ENCODE measurements at regions not wholly inside any gene's neighbourhood (a gene's known extent, or its start where the extent isn't known, plus 50 kb on each side); places are given as distances from the start of the nearest gene placed in this dataset.
"Not testable (repeated sequence)": the region's sequence is repeated elsewhere in the genome, so short reads cannot be mapped to it uniquely, and the experiment has no call there.

DNA sequence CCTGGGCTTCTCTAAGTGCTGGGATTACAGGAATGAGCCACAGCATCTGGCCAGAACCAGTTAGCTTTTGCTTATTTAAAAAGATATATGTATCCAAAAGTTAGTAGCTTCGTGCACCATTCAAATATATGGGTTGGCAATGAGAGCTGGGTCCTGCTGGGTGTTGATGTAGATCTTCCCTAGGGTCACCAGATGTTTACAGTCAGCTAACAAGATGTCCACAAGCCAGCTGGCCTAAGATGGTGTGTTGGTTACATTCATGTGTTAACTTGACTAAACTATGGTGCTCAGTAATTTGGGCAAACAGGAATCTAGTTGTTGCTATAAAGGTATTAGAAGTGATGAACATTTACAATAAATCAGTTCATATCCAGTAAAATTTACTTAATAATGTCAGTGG, 948.6 kb upstream of the EDIL3 start:
- Histone ChIP-seq H3K9me3 (ENCODE audit: control insufficient read depth, insufficient read depth, low read length) (no peaks in the 10 kb centered on the region), H3K27me3 (ENCODE audit: control insufficient read depth, insufficient read depth, low read length) (no peaks in the 10 kb centered on the region), H3K36me3 (ENCODE audit: control insufficient read depth, insufficient read depth, low read length) (no peaks in the 10 kb centered on the region), H3K27ac (ENCODE audit: low read depth, low read length) (no peak overlapping the region), H3K4me3 (ENCODE audit: low read depth, low read length) (no peak overlapping the region), H3K4me1 (ENCODE audit: control insufficient read depth, insufficient read depth, low read length) (no peaks in the 10 kb centered on the region)
- DNase-seq (ENCODE audit: low read depth in 4 of 6, low spot score in 6 of 6), result no peak
- WGBS (ENCODE audit: insufficient coverage), result 100% methylated on average over 1 of the region's 1 CpG

DNA sequence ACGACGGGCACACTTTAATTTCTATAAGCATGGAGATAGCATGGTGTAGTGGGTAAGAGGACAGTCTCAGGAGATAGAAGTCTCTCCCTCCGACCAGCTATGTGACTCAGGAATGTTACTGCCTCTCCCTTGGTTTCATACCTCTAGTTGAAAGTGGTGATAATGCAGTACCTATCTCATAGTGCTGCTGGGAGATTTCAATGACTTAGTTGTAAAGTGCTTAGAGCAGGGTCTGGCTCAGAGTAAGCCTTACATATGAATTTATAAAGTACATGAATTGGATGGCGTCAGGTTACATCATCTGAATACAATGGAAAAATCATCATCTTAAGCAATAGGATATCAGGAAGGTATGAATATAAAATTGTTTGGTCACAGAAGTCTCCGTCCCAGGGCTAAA, 952.8 kb upstream of the EDIL3 start:
- no CpG with 5 or more reads among the region's 5 CpGs for WGBS (ENCODE audit: insufficient coverage)
- H3K4me3 ChIP-seq (ENCODE audit: low read depth, low read length), result no peak overlapping the region
- H3K27me3 ChIP-seq (ENCODE audit: control insufficient read depth, insufficient read depth, low read length), result no peaks in the 10 kb centered on the region
- H3K36me3 ChIP-seq (ENCODE audit: control insufficient read depth, insufficient read depth, low read length), result no peaks in the 10 kb centered on the region
- H3K27ac ChIP-seq (ENCODE audit: low read depth, low read length), result no peak overlapping the region
- H3K9me3 ChIP-seq (ENCODE audit: control insufficient read depth, insufficient read depth, low read length), result no peaks in the 10 kb centered on the region
- no peaks in the 10 kb centered on the region for H3K4me1 ChIP-seq (ENCODE audit: control insufficient read depth, insufficient read depth, low read length)
- no peak for DNase-seq (ENCODE audit: low read depth in 4 of 6, low spot score in 6 of 6)

DNA sequence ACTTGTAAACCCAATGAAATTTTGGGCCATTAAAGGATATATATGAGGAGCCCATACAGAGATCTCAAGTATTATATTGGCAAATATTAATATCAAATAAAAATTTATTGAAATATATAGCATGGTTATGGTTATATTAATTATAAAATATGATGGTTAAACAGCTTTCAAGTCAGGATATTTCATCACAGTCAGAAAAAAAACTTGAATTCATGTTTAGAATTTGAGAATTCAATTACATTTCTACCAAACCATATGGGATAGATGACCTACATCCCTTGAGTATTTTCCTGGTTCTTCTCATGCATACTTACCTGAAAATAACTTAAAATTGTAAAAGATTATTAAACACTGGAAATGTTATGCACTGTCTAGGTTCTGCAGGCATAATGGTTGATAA, 956.1 kb upstream of the EDIL3 start:
- Histone ChIP-seq H3K36me3 (ENCODE audit: control insufficient read depth, insufficient read depth, low read length) (no peaks in the 10 kb centered on the region), H3K9me3 (ENCODE audit: control insufficient read depth, insufficient read depth, low read length) (no peaks in the 10 kb centered on the region), H3K4me3 (ENCODE audit: low read depth, low read length) (no peak overlapping the region), H3K27ac (ENCODE audit: low read depth, low read length) (no peak overlapping the region), H3K27me3 (ENCODE audit: control insufficient read depth, insufficient read depth, low read length) (no peaks in the 10 kb centered on the region), H3K4me1 (ENCODE audit: control insufficient read depth, insufficient read depth, low read length) (no peaks in the 10 kb centered on the region)
- DNase-seq (ENCODE audit: low read depth in 4 of 6, low spot score in 6 of 6), result no peak

DNA sequence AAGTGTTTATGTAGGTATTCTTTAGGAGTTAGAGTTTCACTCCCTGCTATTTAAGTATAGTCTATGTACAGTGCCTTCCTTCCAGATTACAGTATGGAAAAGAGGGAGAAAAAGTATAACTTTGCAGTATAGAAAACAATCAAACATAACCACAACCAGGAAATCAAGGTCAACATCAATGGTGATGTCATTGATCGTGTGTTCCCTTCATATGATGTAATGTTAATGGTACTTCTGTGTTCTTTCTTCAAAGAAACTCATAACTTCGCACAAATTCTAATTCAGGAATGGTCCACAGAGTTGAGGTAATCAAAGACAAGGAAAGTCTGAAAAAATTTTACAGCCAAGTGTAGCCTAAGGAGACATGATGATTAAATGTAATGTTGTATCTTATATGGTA, 961.1 kb upstream of the EDIL3 start:
- DNase-seq (ENCODE audit: low read depth in 4 of 6, low spot score in 6 of 6), result no peak
- Histone ChIP-seq H3K4me3 (ENCODE audit: low read depth, low read length) (no peak overlapping the region), H3K4me1 (ENCODE audit: control insufficient read depth, insufficient read depth, low read length) (no peaks in the 10 kb centered on the region), H3K9me3 (ENCODE audit: control insufficient read depth, insufficient read depth, low read length) (no peaks in the 10 kb centered on the region), H3K36me3 (ENCODE audit: control insufficient read depth, insufficient read depth, low read length) (no peaks in the 10 kb centered on the region), H3K27ac (ENCODE audit: low read depth, low read length) (no peak overlapping the region), H3K27me3 (ENCODE audit: control insufficient read depth, insufficient read depth, low read length) (no peaks in the 10 kb centered on the region)
- no CpG with 5 or more reads among the region's 2 CpGs for WGBS (ENCODE audit: insufficient coverage)

DNA sequence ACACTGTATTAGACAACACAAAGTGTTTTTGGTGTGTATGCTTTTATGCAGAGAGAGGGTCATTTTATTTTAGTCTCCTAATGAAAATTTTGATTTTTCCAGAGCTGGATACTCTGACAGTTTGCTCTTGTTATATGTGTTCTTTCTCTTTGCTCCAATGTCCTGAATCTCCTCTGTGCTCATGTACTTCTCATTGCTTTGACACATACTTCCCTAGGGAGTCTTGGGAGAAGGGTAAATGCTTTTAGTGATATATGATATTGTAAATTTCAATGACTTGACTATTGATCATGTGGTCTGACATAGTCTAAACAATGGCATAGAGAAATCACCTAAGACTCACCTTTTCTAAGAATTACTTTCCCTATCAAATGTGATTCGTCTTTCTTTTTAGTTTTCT, 972.6 kb upstream of the EDIL3 start:
- WGBS (ENCODE audit: insufficient coverage), result no CpG with 5 or more reads among the region's 1 CpG
- Histone ChIP-seq H3K4me1 (ENCODE audit: control insufficient read depth, insufficient read depth, low read length) (no peaks in the 10 kb centered on the region), H3K27me3 (ENCODE audit: control insufficient read depth, insufficient read depth, low read length) (no peaks in the 10 kb centered on the region), H3K9me3 (ENCODE audit: control insufficient read depth, insufficient read depth, low read length) (no peaks in the 10 kb centered on the region), H3K4me3 (ENCODE audit: low read depth, low read length) (no peak overlapping the region), H3K27ac (ENCODE audit: low read depth, low read length) (no peak overlapping the region), H3K36me3 (ENCODE audit: control insufficient read depth, insufficient read depth, low read length) (no peaks in the 10 kb centered on the region)
- no peak for DNase-seq (ENCODE audit: low read depth in 4 of 6, low spot score in 6 of 6)

DNA sequence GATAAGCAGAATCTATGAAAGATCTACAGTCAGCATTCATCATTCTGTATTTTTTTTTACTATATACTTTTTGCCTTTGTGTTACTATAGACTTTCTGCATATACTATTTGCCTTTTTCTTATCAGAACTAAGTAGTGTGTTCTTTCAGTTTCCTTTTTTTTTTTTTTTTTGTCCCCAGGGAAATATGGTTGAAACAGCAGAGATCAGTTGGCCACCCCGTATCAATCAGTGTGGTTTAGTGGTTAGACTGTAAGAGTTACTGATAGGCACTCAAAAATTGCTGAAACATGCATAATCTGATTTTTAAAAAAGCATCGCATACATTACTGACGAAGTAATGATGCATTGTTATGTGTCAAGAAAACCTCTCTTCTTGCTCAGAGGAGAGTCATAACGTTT, 990.8 kb upstream of the EDIL3 start:
- no peak overlapping the region for H3K27ac ChIP-seq (ENCODE audit: low read depth, low read length)
- no CpG with 5 or more reads among the region's 4 CpGs for WGBS (ENCODE audit: insufficient coverage)
- H3K4me1 ChIP-seq (ENCODE audit: control insufficient read depth, insufficient read depth, low read length), result no peaks in the 10 kb centered on the region
- H3K36me3 ChIP-seq (ENCODE audit: control insufficient read depth, insufficient read depth, low read length), result no peaks in the 10 kb centered on the region
- DNase-seq (ENCODE audit: low read depth in 4 of 6, low spot score in 6 of 6), result no peak
- no peak overlapping the region for H3K4me3 ChIP-seq (ENCODE audit: low read depth, low read length)
- no peaks in the 10 kb centered on the region for H3K27me3 ChIP-seq (ENCODE audit: control insufficient read depth, insufficient read depth, low read length)
- no peaks in the 10 kb centered on the region for H3K9me3 ChIP-seq (ENCODE audit: control insufficient read depth, insufficient read depth, low read length)

DNA sequence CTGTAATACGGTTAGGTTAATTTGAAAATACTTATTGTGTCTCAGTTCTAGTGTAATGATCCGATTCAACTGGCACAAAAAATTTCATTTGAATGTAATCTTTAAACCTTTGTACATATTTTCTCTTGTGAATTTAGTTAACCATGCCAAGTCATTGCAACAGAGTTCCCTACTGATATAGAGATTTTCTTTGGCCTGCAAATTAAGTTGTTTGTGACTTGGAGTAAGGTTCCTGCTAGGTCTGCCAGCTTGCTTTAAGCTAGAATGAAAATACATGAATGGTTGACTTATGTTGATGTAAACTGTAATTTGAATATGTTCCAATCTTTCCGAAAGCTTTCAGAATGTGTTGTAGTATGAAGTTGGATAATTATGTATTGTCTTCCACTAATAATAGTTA, 1004.1 kb upstream of the EDIL3 start:
- no peaks in the 10 kb centered on the region for H3K36me3 ChIP-seq (ENCODE audit: control insufficient read depth, insufficient read depth, low read length)
- peak in 4 of 6 donors; percentile 2 to 71 (median 25) for DNase-seq (ENCODE audit: low read depth in 4 of 6, low spot score in 6 of 6)
- H3K27ac ChIP-seq (ENCODE audit: low read depth, low read length), result no peak overlapping the region
- no peaks in the 10 kb centered on the region for H3K4me1 ChIP-seq (ENCODE audit: control insufficient read depth, insufficient read depth, low read length)
- WGBS (ENCODE audit: insufficient coverage), result no CpG with 5 or more reads among the region's 3 CpGs
- H3K27me3 ChIP-seq (ENCODE audit: control insufficient read depth, insufficient read depth, low read length), result no peaks in the 10 kb centered on the region
- H3K4me3 ChIP-seq (ENCODE audit: low read depth, low read length), result no peak overlapping the region
- peaks cover 3% of the 10 kb centered on the region for H3K9me3 ChIP-seq (ENCODE audit: control insufficient read depth, insufficient read depth, low read length)

DNA sequence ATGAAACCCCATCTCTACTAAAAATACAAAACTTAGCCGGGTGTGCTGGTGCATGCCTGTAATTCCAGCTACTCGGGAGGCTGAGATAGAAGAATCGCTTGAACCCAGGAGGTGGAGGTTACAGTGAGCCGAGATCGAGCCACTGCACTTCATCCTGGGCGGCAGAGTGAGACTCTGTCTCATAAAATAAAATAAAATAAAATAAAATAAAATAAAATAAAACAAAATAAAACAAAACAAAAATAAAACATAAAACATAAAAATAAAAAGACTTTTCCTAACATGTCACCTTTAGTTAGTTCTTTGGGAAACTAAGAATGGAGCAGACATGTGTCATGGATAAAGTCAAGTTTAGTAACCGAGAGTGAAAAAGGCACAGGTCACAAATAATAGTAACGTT, 1007.6 kb upstream of the EDIL3 start:
- WGBS (ENCODE audit: insufficient coverage), result 88% methylated on average over 4 of the region's 8 CpGs
- not testable (repeated sequence) for H3K27me3 ChIP-seq (ENCODE audit: control insufficient read depth, insufficient read depth, low read length); H3K4me1 ChIP-seq (ENCODE audit: control insufficient read depth, insufficient read depth, low read length); H3K27ac ChIP-seq (ENCODE audit: low read depth, low read length); H3K4me3 ChIP-seq (ENCODE audit: low read depth, low read length); H3K9me3 ChIP-seq (ENCODE audit: control insufficient read depth, insufficient read depth, low read length); DNase-seq (ENCODE audit: low read depth in 4 of 6, low spot score in 6 of 6); H3K36me3 ChIP-seq (ENCODE audit: control insufficient read depth, insufficient read depth, low read length)

DNA sequence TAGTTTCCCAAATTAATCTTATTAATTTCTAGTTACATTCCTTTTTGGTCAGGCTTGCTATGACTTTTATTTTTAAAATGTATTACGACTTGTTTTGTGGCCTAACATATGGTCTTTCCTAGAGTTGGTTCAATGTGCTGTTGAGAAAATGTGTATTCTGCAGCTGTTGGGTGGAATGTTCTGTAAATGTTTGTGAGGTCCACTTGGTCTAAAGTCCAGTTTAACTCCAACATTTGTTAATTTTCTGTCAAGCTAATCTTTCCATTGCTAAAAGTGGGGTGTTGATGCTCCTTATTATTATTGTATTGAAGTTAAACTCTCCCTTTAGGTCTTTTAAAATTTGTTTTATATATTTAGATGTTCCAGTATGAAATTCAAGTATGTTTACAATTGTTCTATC, 1010.8 kb upstream of the EDIL3 start:
- Histone ChIP-seq H3K27ac (ENCODE audit: low read depth, low read length) (no peak overlapping the region), H3K36me3 (ENCODE audit: control insufficient read depth, insufficient read depth, low read length) (no peaks in the 10 kb centered on the region), H3K4me3 (ENCODE audit: low read depth, low read length) (no peak overlapping the region), H3K4me1 (ENCODE audit: control insufficient read depth, insufficient read depth, low read length) (no peaks in the 10 kb centered on the region), H3K9me3 (ENCODE audit: control insufficient read depth, insufficient read depth, low read length) (no peaks in the 10 kb centered on the region), H3K27me3 (ENCODE audit: control insufficient read depth, insufficient read depth, low read length) (no peaks in the 10 kb centered on the region)
- WGBS (ENCODE audit: insufficient coverage), result no CpG with 5 or more reads among the region's 1 CpG
- DNase-seq (ENCODE audit: low read depth in 4 of 6, low spot score in 6 of 6), result no peak

DNA sequence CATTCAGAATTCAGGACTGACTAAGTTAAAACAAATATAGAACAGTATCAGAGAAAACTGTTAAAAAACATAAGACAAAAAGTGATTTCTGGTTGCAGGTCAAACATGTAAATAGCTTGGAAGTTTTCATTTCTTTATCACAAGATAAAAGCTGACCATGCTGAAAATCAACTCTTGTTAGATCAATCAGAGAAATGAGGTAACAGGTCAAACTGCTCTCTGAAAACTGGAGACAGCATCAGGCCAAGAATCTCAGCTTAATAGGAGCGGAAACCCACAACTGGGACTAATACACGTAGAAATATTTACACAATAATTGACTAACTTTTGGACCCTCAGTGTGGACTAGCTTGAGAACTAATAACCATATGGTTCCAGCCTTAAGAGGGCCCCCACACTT, 1012.8 kb upstream of the EDIL3 start:
- Histone ChIP-seq H3K9me3 (ENCODE audit: control insufficient read depth, insufficient read depth, low read length) (no peaks in the 10 kb centered on the region), H3K4me1 (ENCODE audit: control insufficient read depth, insufficient read depth, low read length) (no peaks in the 10 kb centered on the region), H3K27ac (ENCODE audit: low read depth, low read length) (no peak overlapping the region), H3K4me3 (ENCODE audit: low read depth, low read length) (no peak overlapping the region), H3K27me3 (ENCODE audit: control insufficient read depth, insufficient read depth, low read length) (no peaks in the 10 kb centered on the region), H3K36me3 (ENCODE audit: control insufficient read depth, insufficient read depth, low read length) (no peaks in the 10 kb centered on the region)
- no peak for DNase-seq (ENCODE audit: low read depth in 4 of 6, low spot score in 6 of 6)
- WGBS (ENCODE audit: insufficient coverage), result 88% methylated on average over 1 of the region's 2 CpGs

Measured in spinal cord (tissue), 9 donors.